ENCODE measurements at regions not wholly inside any gene's neighbourhood (a gene's known extent, or its start where the extent isn't known, plus 50 kb on each side); places are given as distances from the start of the nearest gene placed in this dataset.
A peak's percentile ranks its signal among the peaks of the same experiment; 100 is the strongest.

- DNase-seq (ENCODE audit: low read depth, low spot score): no peak
Observed at GRCh38 chr2:60400462-60401246, 152.8 kb downstream of the BCL11A start.

GRCh38 chr2:60394463-60394862 is 159.0 kb downstream of the BCL11A start:
- peak; percentile 13 for DNase-seq (ENCODE audit: low read depth, low spot score)

- DNase-seq (ENCODE audit: low read depth, low spot score): no peak
Observed at GRCh38 chr2:60391649-60392375, 161.6 kb downstream of the BCL11A start.

DNA sequence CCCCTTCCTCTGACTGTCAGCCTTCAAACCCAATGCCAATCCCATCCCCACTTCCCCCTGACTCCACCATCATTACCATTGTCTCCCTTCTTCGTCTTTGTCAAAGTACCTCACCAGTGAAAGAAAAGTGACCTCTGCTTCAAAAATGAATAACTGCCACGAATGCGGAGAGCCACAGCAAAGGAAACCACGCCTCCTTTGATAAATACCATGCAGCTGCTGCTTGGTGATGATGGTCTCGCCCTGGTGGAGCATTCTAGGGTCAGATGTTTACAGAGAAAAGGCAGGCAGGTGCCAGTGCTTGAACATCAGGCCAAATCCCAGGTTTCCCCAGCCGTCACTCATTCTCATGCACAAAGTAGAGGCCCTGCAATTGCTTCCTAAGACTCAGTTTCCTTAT is 162.2 kb downstream of the BCL11A start:
- no peak for DNase-seq (ENCODE audit: low read depth, low spot score)

GRCh38 chr2:60386436-60386835 is 167.0 kb downstream of the BCL11A start:
- no peak for DNase-seq (ENCODE audit: low read depth, low spot score)

DNA sequence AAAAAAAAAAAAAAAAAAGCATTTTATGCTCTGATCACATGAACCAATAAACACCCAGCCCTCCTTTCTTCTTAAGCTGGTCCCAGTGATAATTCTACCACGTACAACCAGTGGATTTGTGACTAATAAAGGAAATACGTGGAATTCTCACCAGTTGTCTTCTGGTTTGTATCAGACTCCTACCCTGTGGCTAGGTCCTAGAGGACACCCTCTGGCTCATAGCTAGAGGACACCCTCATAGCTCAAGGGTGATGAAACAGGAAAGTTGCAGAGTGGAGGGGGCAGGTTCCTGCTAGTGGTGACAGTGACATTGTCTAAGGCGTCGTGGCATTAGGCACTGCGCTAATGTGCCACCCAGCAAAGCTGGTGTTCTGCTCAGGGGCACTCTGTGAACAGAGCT is 167.8 kb downstream of the BCL11A start:
- no peak for DNase-seq (ENCODE audit: low read depth, low spot score)

GRCh38 chr2:60383401-60384143 is 169.9 kb downstream of the BCL11A start:
- DNase-seq (ENCODE audit: low read depth, low spot score): no peak

DNA sequence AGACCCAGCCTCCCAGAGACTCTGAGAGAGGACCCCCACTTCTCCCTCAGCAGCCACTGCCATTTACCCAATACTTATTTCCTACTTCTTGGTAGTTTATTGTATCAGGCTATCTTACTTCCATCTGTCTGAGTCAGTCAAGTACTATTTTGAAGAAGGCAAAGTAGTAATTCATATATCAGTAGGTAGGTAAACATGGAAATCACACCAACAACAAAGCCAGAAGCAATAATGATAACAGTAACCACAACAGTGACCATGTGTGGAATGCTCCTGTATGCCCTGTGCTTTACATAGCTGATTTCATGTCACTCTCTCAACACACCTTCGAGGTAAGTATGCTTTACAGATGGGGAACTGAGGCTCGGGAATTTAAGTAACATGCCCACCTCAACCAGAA is 173.0 kb downstream of the BCL11A start:
- no peak for DNase-seq (ENCODE audit: low read depth, low spot score)

GRCh38 chr2:60379684-60380083 is 173.8 kb downstream of the BCL11A start:
- DNase-seq (ENCODE audit: low read depth, low spot score): no peak

- no peak for DNase-seq (ENCODE audit: low read depth, low spot score)
Observed at GRCh38 chr2:60379216-60379615, 174.2 kb downstream of the BCL11A start.

DNA sequence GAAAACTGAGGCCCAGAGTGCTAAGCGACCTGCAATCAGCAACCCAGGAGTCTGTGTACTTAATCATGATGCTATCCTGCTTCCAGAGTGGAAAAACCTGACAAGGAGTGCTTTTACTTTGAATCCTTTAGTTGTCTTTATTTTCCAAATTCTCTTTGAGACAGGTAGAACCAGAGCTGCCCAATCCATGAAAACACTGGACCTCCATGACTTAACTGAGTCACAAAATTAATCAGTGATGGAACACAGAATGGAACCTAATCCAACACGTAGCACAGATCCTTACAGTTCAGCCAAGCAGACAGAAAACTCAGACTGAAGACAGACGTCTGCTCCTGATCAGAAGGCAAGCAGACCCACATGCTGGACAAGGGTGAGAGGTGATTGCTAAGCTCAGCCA is 175.6 kb downstream of the BCL11A start:
- DNase-seq (ENCODE audit: low read depth, low spot score): no peak

- no peak for DNase-seq (ENCODE audit: low read depth, low spot score)
Observed at GRCh38 chr2:60376252-60376651, 177.2 kb downstream of the BCL11A start.

DNA sequence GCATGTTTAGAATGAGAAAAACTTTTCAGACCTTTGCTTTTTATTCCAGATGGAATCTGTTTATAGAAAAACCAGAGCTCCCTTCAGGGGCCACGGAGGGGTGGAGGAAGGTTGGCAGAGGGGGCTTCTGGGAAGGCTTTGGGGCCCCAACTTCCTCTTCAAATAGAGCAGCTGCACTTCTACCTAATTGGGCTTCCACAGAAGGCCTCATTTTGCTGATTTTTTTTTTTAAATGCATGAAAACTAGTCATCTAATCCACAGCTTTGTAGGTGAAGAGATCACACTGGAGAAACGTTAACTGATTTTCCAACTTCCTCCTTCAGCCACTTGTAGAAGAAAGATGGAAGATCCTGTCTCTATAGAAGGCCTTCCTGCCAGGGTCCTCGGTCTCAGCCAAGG is 181.8 kb downstream of the BCL11A start:
- DNase-seq (ENCODE audit: low read depth, low spot score): no peak

DNA sequence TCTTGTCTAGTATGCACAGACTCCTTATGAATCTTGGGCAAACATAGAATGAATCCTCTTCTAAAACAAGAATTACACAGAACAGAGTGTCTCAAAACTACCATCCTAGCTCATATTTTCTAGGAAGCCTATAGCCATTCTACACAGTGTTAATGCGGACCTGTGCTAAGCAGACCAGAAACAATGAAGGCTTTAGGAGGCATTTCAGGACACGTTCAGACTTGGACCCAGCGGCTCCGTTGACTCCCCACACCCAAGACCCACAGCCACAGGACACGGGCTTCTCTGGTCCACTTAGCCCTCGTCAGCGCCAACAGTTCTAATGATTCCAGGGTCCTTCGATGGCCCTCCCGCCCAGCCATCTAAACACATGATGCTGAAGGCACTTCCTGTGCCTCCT is 182.2 kb downstream of the BCL11A start:
- no peak for DNase-seq (ENCODE audit: low read depth, low spot score)

DNA sequence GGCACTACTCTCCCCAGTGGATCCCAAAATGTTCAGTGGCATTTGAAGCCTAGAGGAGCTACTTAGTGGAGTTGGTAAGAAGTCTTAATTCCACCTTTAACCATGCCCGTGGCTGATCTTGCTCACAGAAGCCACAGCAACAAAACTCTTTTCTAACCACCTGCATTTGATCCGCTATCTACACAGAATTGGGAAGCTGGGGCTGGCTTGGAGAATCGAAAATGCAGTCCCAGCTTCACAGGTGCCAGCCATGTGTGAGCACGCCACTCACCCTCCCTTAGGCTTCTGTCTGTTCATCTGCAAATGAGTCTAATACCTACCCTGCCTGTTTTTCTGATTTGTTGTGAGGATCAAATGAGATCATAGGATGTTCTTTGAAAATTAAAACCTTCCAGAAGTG is 182.6 kb downstream of the BCL11A start:
- no peak for DNase-seq (ENCODE audit: low read depth, low spot score)

DNA sequence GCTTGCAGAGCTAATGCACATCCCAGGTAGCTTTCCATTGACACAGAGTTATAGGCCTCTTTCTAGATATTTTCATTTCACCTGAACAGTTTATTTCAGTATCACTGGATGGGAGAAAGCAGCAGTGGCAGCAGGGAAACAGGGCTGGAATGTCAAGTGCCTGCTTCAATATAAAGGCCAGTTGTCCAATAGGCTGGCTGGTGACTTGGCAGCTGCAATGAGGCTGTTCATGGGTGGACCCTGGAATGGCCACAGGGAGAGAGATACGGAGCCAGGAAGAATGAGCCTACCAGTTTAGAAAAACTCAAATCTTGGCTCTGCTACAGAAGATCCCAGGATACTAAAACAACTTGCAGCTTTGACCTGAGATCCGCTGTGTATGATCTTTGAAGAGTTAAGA is 185.0 kb downstream of the BCL11A start:
- no peak for DNase-seq (ENCODE audit: low read depth, low spot score)

DNA sequence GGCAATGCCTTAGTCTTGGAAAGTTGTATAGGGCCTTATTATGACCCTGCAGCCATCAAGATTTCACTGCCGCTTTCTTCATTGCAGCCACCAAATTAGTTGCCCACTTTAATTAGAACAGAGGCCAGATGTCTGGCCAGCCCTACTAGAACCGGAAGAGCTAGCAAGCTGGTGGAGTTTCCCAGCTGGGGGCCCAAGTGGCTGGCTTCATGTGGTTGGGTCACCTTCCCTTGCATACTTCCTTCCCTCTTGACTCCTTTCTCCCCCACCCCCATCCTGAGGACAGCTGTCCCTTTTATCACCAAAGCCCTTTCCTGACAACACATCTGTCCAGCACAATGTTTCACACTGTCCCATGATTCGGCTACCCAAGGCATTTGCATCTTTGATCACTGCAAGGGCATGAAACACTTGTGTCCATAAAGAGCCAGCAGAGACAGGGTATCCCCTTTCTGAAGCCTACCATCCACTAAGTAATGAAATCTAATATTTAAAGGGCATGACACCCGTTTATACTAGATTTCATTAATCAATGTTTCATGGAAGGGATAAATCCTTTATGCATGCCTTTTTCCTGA is 187.2 kb downstream of the BCL11A start:
- no peak for DNase-seq (ENCODE audit: low read depth, low spot score)

DNA sequence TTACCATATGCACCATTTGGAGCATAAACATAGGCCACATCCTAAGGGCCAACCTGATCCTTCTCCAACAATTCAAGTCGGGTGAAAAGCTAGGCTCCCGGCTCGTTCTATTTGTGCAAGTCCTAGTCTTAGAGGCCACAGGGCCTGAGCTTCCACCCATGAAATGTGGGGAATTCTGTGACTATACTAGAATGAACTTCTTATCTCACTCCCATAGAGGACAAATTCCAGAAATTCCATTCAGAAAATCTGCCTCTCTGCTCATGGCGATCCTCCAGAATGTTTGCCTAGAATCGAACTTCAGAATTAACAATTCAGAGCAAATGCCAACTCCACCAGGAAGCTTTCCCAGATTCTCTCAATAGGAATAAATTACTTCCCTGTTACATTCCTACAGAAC is 187.9 kb downstream of the BCL11A start:
- DNase-seq (ENCODE audit: low read depth, low spot score): no peak

DNA sequence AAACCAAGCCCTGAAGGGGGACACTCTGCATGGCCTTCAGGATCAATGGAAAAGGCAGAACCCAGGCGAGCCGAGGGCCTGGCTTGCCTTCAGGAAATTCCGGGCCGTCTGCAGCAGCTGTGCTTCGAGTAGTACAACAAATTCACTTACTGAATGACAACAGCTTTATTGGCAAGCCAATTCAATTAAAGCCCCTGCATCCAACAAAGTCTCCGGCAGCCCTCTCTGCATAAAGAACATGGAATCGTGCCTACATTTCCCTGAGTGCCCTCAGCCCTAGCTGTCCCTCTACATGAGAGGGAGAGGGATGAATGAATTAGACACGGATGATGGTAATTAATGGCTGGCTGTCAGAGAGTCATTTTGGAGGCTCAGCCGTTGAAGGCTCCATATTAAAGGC is 189.0 kb downstream of the BCL11A start:
- no peak for DNase-seq (ENCODE audit: low read depth, low spot score)

DNA sequence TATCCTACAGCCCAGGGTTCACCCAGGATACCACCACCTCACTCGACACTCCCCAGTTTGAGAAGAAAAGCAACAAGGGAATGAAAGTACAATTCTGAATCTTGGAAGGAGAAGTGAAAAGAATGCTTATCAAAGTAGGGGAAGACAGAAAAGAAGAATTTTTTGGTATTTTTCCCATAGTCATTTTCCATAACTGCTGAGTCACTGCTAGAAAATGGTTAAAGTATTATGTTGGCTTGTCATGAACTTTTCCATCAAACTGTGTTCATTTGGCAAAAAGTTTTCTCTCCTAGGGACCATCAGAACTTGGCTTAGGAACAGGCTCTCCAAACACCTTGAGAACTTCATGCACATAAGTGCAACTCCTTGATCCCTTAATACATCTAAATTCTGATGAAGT is 192.0 kb downstream of the BCL11A start:
- no peak for DNase-seq (ENCODE audit: low read depth, low spot score)

DNA sequence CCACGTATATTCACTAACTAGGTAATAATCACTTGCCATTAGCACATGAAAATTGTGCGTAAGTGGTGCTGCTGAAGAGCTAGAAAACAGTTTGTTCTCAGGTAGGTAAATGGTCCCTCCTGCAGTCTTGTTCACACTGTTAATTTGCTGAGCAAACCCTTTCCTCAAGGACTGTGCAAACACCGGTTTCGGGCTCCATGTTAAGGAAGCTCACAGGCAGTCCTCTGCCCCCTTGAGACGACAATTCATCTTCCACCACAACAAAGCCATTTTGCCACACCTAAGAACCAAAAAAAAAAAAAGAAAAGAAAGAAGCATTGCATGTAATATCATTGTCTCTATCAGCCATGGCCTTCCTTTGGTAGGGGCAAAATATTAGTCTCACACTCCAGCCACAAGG is 193.9 kb downstream of the BCL11A start:
- DNase-seq (ENCODE audit: low read depth, low spot score): no peak

DNA sequence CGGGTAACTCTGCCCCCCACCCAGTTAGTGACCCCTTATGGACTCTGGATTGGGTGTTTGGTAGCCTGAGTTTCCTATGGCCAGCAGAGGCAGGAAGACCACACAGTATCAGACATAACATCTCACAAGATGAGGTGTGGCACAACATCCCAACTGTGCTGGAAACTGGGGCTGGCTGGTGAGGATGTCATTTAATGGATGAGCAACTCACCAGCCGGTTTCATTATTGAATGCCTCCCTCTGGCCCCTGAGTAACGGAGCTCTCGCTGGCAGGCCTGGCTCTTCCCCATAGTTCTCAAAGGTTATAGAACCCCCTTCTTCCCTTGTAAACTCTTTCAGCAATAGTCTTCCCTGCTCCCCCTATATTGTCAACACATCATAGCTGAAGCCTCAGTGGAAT is 195.0 kb downstream of the BCL11A start:
- DNase-seq (ENCODE audit: low read depth, low spot score): no peak

Measured in smooth muscle cell of the brain vasculature (primary cell).